ENCODE measurements at regions not wholly inside any gene's neighbourhood (a gene's known extent, or its start where the extent isn't known, plus 50 kb on each side); places are given as distances from the start of the nearest gene placed in this dataset.

DNA sequence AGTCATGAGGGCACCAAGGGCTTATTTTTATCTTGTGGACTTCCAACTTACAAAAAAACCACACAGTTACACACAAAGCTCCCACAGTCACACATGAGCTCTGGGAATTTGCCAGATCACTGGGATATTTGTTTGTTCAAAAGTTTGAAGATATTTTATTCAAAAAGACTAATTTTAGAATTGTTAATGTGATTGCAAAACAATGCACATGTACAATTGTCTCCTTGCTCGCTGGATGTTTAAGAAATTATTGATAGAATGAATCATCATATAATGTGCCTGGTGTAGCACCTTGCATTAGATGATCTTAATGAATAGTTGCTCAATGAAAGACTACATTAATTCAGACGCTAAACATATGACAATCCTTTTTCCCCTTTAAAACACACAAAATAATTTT, 570.3 kb downstream of the LMO4 start:
- TF ChIP-seq SPI1 (IDR thresholded peaks at IDR 0.05; ENCODE audit: borderline replicate concordance, low read depth) (no peak), GABPA (IDR thresholded peaks at IDR 0.05; ENCODE audit: low read depth) (no peak), REST (IDR thresholded peaks at IDR 0.05; ENCODE audit: insufficient replicate concordance, low read depth) (no peak), POLR2AphosphoS5 (IDR thresholded peaks at IDR 0.05; ENCODE audit: low read depth) (no peak), CTCF (IDR thresholded peaks at IDR 0.05; ENCODE audit: insufficient read depth, low read length) (no peak)
- DNase-seq (ENCODE audit: low read depth in 1 of 2, low spot score in 1 of 2), result no peak
- Histone ChIP-seq H3K27me3 (ENCODE audit: insufficient read depth, poor library complexity, severe bottlenecking) (no peaks in the 10 kb centered on the region), H3K27ac (replicated peaks) (no peak overlapping the region), H3K4me3 (replicated peaks; ENCODE audit: insufficient read depth, low read length) (no peak overlapping the region)

- no peaks in the 10 kb centered on the region for H3K27me3 ChIP-seq (ENCODE audit: insufficient read depth, poor library complexity, severe bottlenecking)
- H3K27ac ChIP-seq (replicated peaks), result no peak overlapping the region
- TF ChIP-seq REST (IDR thresholded peaks at IDR 0.05; ENCODE audit: insufficient replicate concordance, low read depth) (no peak), POLR2AphosphoS5 (IDR thresholded peaks at IDR 0.05; ENCODE audit: low read depth) (no peak), GABPA (IDR thresholded peaks at IDR 0.05; ENCODE audit: low read depth) (no peak), SPI1 (IDR thresholded peaks at IDR 0.05; ENCODE audit: borderline replicate concordance, low read depth) (no peak), CTCF (IDR thresholded peaks at IDR 0.05; ENCODE audit: insufficient read depth, low read length) (no peak)
- no peak for DNase-seq (ENCODE audit: low read depth in 1 of 2, low spot score in 1 of 2)
- H3K4me3 ChIP-seq (replicated peaks; ENCODE audit: insufficient read depth, low read length), result no peak overlapping the region
Measured at GRCh38 chr1:87899746-87900145, 571.1 kb downstream of the LMO4 start.

DNA sequence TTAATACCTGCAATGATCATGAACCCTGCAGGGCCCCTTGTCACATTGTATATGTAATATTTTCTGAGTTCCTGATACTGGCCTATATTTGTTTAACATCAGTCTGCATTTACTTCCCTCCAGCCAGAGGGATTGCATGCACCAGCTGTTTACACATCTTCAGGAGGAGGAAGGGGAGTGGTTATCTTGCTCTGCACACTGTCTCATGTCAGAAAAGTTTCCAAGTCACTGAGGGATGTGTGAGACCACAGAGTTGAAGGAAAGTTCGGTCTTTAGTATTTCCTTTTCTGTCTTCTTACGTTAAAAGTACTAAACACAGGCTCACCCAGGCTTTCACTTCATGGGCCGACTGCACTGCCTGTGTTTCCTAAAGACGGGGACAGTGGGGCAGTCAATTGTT, 574.1 kb downstream of the LMO4 start:
- DNase-seq (ENCODE audit: low read depth in 1 of 2, low spot score in 1 of 2), result peak; percentile 45 to 83
- Histone ChIP-seq H3K27me3 (ENCODE audit: insufficient read depth, poor library complexity, severe bottlenecking) (no peaks in the 10 kb centered on the region), H3K27ac (replicated peaks) (no peak overlapping the region), H3K4me3 (replicated peaks; ENCODE audit: insufficient read depth, low read length) (no peak overlapping the region)
- TF ChIP-seq SPI1 (IDR thresholded peaks at IDR 0.05; ENCODE audit: borderline replicate concordance, low read depth) (peak; percentile 64; the same call in 1 of the 2 replicates), CTCF (IDR thresholded peaks at IDR 0.05; ENCODE audit: insufficient read depth, low read length) (no peak), REST (IDR thresholded peaks at IDR 0.05; ENCODE audit: insufficient replicate concordance, low read depth) (no peak), POLR2AphosphoS5 (IDR thresholded peaks at IDR 0.05; ENCODE audit: low read depth) (peak; percentile 57; the same call in 1 of the 2 replicates)

Data from HL-60 (cell line).